ENCODE measurements at regions not wholly inside any gene's neighbourhood (a gene's known extent, or its start where the extent isn't known, plus 50 kb on each side); places are given as distances from the start of the nearest gene placed in this dataset.

DNA sequence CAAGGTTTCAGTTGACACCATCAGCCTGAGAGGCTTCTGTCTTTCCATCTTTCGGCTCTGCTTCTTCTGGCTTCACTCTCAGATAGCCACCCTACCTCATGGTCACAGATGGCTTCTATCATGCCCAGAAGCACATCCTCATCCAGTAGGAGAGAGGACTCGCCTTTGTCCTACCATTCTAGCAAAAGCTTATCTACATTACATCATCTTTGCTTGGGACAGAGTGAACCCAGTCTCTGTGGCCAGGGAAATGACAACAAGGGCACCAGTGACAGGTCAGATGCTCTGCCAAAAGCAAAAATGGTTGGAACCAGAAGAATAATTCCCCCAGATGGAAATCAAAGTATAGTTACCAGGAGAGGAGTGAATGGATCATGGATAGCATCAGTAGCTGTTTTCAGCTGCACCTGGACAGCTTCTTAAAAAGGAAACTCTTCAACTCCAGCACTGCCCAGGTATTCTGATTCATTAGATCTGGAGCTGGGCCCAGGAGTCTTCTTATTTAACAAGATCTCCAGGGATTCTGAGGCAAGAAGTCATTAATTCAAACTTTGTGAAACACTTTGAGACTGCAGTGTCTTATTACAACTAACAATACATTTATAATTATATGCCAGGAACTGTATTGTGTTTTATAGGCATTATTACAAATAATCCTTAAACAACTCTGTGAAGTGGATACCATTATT lies 257.7 kb upstream of the UBE2E3 start:
- TF ChIP-seq, protein P1, sequence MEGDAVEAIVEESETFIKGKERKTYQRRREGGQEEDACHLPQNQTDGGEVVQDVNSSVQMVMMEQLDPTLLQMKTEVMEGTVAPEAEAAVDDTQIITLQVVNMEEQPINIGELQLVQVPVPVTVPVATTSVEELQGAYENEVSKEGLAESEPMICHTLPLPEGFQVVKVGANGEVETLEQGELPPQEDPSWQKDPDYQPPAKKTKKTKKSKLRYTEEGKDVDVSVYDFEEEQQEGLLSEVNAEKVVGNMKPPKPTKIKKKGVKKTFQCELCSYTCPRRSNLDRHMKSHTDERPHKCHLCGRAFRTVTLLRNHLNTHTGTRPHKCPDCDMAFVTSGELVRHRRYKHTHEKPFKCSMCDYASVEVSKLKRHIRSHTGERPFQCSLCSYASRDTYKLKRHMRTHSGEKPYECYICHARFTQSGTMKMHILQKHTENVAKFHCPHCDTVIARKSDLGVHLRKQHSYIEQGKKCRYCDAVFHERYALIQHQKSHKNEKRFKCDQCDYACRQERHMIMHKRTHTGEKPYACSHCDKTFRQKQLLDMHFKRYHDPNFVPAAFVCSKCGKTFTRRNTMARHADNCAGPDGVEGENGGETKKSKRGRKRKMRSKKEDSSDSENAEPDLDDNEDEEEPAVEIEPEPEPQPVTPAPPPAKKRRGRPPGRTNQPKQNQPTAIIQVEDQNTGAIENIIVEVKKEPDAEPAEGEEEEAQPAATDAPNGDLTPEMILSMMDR (IDR thresholded peaks at IDR 0.05; ENCODE audit: insufficient read depth, low read length, poor library complexity, severe bottlenecking) = no peak
- TF ChIP-seq EZH2phosphoT487 (conservative IDR thresholded peaks at IDR 0.05; ENCODE audit: low read length) = no peak

Data from SU-DHL-6 (cell line).